ENCODE measurements at regions not wholly inside any gene's neighbourhood (a gene's known extent, or its start where the extent isn't known, plus 50 kb on each side); places are given as distances from the start of the nearest gene placed in this dataset.

GRCh38 chr4:104395168-104395614, 99.5 kb downstream of the CXXC4 start:
- TF ChIP-seq CTCF (IDR thresholded peaks at IDR 0.05; ENCODE audit: poor library complexity) (no peak), EZH2phosphoT487 (IDR thresholded peaks at IDR 0.05; ENCODE audit: low read depth, severe bottlenecking, unreplicated experiment) (no peak), EZH2 (IDR thresholded peaks at IDR 0.05; ENCODE audit: borderline replicate concordance) (no peak)
